Body of pancreas (tissue), 4 donors: ENCODE measurements at regions not wholly inside any gene's neighbourhood (a gene's known extent, or its start where the extent isn't known, plus 50 kb on each side); places are given as distances from the start of the nearest gene placed in this dataset.

Experiments used
- ATAC-seq: fragments of 150-250 bp; one replicate; pipeline ENCODE4 v1.9.1; 2016
- DNase-seq, 4 donors: peaks; one replicate each; pipeline ENCODE4 v3.0.0-alpha.2; 2019
- H3K27ac ChIP-seq, 4 donors: fragments of 200-600 bp; sonication (generic); 1 replicate in 3 of 4; 2 replicates in 1 of 4; pipeline versions ENCODE4 v1.5.1 to v1.6.1; 2016 to 2019; ENCODE audit warnings: mild to moderate bottlenecking in 1 of 4, mixed read lengths in 1 of 4, moderate library complexity in 1 of 4
- H3K27me3 ChIP-seq, 2 donors: fragments of 200-600 bp; sonication (generic); one replicate each; pipeline ENCODE4 v1.6.0; 2016; ENCODE audit warnings: mild to moderate bottlenecking in 1 of 2
- H3K36me3 ChIP-seq, 2 donors: fragments of 200-600 bp; sonication (generic); replicated peaks in 1 of 2; 2 replicates each; pipeline ENCODE4 v1.5.1; 2016; ENCODE audit warnings: low read depth in 2 of 2; ENCODE audit not compliant: insufficient read depth in 1 of 2
- H3K4me1 ChIP-seq: fragments of 200-600 bp; sonication (generic); one replicate; pipeline ENCODE4 v1.6.0; 2016
- H3K4me3 ChIP-seq, 2 donors: fragments of 200-600 bp; sonication (generic); 1 replicate in 1 of 2; 2 replicates in 1 of 2; pipeline ENCODE4 v1.5.1; 2016 to 2019
- H3K9me3 ChIP-seq, 3 donors: fragments of 200-600 bp; sonication (generic); 1 replicate in 2 of 3; 2 replicates in 1 of 3; pipeline ENCODE4 v1.5.1; 2016
- CTCF ChIP-seq, 7 experiments: fragments of 450-650 bp in 4 of 7; fragments of 200-600 bp in 3 of 7; sonication (generic) in 3 of 7; IDR thresholded peaks; one replicate each; pipeline ENCODE4 v1.5.1; 2016 to 2019; ENCODE audit warnings: antibody characterized with exemption in 7 of 7
- POLR2A ChIP-seq, 3 donors: fragments of 450-650 bp; IDR thresholded peaks; one replicate each; pipeline ENCODE4 v1.6.1; 2016; ENCODE audit warnings: antibody characterized with exemption in 3 of 3, mild to moderate bottlenecking in 2 of 3
- WGBS, 2 donors: methylation state at CpG; one replicate each; pipeline ENCODE4 v1.1.5; 2017; 5-methylcytosine and 5-hydroxymethylcytosine counted together
- intact Hi-C: fragments of 100-400 bp; cut with DNase I; formaldehyde crosslinking; loops from one replicate; pipeline ENCODE4 v1.15.1; 2023

DNA sequence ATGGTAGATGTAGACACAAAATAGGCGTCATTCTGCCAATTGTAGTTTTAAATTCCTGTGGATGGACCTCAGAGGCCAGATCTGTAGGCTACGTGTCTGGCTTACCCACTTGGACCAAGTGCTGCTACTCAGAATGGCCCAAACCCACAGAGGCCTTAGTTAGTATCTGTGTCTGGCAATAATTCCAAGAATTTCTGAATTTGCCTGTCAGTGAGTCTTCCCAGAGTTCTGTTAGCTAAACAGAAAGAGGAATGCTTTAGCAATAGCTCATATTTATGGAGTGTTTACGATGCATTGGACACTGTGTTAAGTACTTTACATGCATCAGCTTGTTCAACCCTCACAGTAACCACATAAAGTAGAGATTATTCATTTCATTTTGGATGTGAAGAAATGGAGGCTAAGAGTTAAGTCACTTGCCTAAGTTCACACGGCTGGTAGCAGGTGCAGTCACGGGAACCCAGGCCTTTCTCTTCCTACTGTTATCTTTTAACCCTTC lies 231.8 kb downstream of the PTEN start:
- H3K4me3 ChIP-seq: no peak overlapping the region
- DNase-seq: peak in 1 of 4 donors; percentile 24
- peak; percentile 23 for ATAC-seq
- TF ChIP-seq POLR2A (IDR thresholded peaks at IDR 0.05) (no peak), CTCF (IDR thresholded peaks at IDR 0.05) (no peak)
- peak overlapping the region in 3 of 4 donors; percentile 41 to 45 (median 45) for H3K27ac ChIP-seq
- no peaks in the 10 kb centered on the region for H3K9me3 ChIP-seq
- intact Hi-C loops: no loop called here
- H3K36me3 ChIP-seq: no peaks in the 10 kb centered on the region
- 59 to 66% methylated on average over 5 of the region's 5 CpGs for WGBS, 2 donors
- no peaks in the 10 kb centered on the region for H3K27me3 ChIP-seq
- H3K4me1 ChIP-seq: peaks cover 23% of the 10 kb centered on the region

GRCh38 chr10:88095778-88096431 lies 232.5 kb downstream of the PTEN start:
- Histone ChIP-seq H3K9me3 (no peaks in the 10 kb centered on the region), H3K27me3 (no peaks in the 10 kb centered on the region), H3K27ac (peak overlapping the region in 3 of 4 donors; percentile 41 to 45 (median 45)), H3K36me3 (no peaks in the 10 kb centered on the region), H3K4me1 (peaks cover 23% of the 10 kb centered on the region), H3K4me3 (no peak overlapping the region)
- TF ChIP-seq CTCF (IDR thresholded peaks at IDR 0.05) (no peak), POLR2A (IDR thresholded peaks at IDR 0.05) (no peak)
- DNase-seq: peak in 2 of 4 donors; percentile 55 to 60
- intact Hi-C loops: no loop called here
- ATAC-seq: peak; percentile 76
- WGBS, 2 donors: 31 to 36% methylated on average over 9 of the region's 9 CpGs

GRCh38 chr10:88097092-88097516 lies 233.7 kb downstream of the PTEN start:
- intact Hi-C loops: no loop called here

GRCh38 chr10:88097536-88097935 lies 234.1 kb downstream of the PTEN start:
- DNase-seq (no peak), ATAC-seq (no peak)
- TF ChIP-seq CTCF (IDR thresholded peaks at IDR 0.05): no peak
- no peak for TF ChIP-seq POLR2A (IDR thresholded peaks at IDR 0.05)
- no peaks in the 10 kb centered on the region for H3K27me3 ChIP-seq
- no peak overlapping the region for H3K4me3 ChIP-seq
- intact Hi-C loops: no loop called here
- no peaks in the 10 kb centered on the region for H3K36me3 ChIP-seq
- H3K27ac ChIP-seq: no peak overlapping the region
- peaks cover 23% of the 10 kb centered on the region for H3K4me1 ChIP-seq
- H3K9me3 ChIP-seq: no peaks in the 10 kb centered on the region

More at GRCh38 chr10:88097092-88097516, 233.7 kb downstream of the PTEN start:
- Histone ChIP-seq H3K27ac (no peak overlapping the region), H3K27me3 (no peaks in the 10 kb centered on the region), H3K4me3 (no peak overlapping the region), H3K4me1 (peaks cover 23% of the 10 kb centered on the region), H3K9me3 (no peaks in the 10 kb centered on the region), H3K36me3 (no peaks in the 10 kb centered on the region)
- DNase-seq (no peak), ATAC-seq (no peak)
- TF ChIP-seq POLR2A (IDR thresholded peaks at IDR 0.05) (no peak), CTCF (IDR thresholded peaks at IDR 0.05) (no peak)
- WGBS, 2 donors: 79 to 93% methylated on average over 2 of the region's 2 CpGs

DNA sequence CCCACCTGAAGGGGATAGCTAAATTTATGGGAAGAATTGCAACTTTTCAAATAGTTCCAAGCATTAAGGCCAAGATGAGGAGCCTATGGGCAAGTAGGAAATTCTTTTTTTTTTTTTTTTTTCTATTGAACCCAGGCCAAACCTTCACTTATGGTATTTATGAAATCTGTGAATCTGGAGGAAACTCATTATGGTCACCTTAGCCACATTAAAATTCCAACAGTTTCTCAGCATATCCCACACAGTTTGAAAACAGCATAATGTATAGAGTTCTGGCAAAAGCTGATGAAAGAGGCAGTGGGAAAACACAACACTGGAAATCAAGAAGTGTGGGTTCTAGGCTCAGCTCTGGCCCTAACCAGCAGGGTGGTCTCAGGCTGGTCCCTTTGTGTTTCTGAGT lies 236.9 kb downstream of the PTEN start:
- intact Hi-C loops: no loop called here
- Histone ChIP-seq H3K36me3 (no peaks in the 10 kb centered on the region), H3K4me3 (no peak overlapping the region), H3K27ac (no peak overlapping the region), H3K9me3 (no peaks in the 10 kb centered on the region), H3K27me3 (no peaks in the 10 kb centered on the region), H3K4me1 (peaks cover 11% of the 10 kb centered on the region)
- DNase-seq: no peak
- no peak for ATAC-seq
- TF ChIP-seq CTCF (IDR thresholded peaks at IDR 0.05) (no peak), POLR2A (IDR thresholded peaks at IDR 0.05) (no peak)
